HL-60 (cell line): ENCODE measurements at regions not wholly inside any gene's neighbourhood (a gene's known extent, or its start where the extent isn't known, plus 50 kb on each side); places are given as distances from the start of the nearest gene placed in this dataset.

Experiments
- DNase-seq, 2 experiments: peaks; one replicate each; pipeline ENCODE4 v3.0.0-alpha.2; 2010 to 2020; ENCODE audit warnings: low read depth in 1 of 2, low spot score in 1 of 2
- H3K27ac ChIP-seq: fragments of 250-450 bp; sonication (Bioruptor Pico); replicated peaks from 2 replicates; pipeline ENCODE4 v1.5.1; 2020; ENCODE audit warnings: mild to moderate bottlenecking, moderate library complexity
- H3K27me3 ChIP-seq: fragments of 250-450 bp; sonication (Bioruptor Pico); 2 replicates; pipeline ENCODE4 v1.5.1; 2021; ENCODE audit warnings: mild to moderate bottlenecking, moderate library complexity; ENCODE audit not compliant: insufficient read depth, poor library complexity, severe bottlenecking
- H3K4me3 ChIP-seq: replicated peaks from 2 replicates; pipeline ENCODE4 v1.5.1; 2011; ENCODE audit warnings: mild to moderate bottlenecking, control low read depth, low read length; ENCODE audit not compliant: insufficient read depth
- CTCF ChIP-seq: IDR thresholded peaks from one replicate; pipeline ENCODE4 v1.5.1; 2011; ENCODE audit warnings: low read length, control low read depth, inconsistent platforms; ENCODE audit not compliant: insufficient read depth
- GABPA ChIP-seq: IDR thresholded peaks from 2 replicates; pipeline ENCODE4 v1.6.1; 2012; ENCODE audit warnings: low read depth
- POLR2AphosphoS5 ChIP-seq: IDR thresholded peaks from 2 replicates; pipeline ENCODE4 v1.6.1; 2012; ENCODE audit warnings: low read depth
- SPI1 ChIP-seq: IDR thresholded peaks from 2 replicates; pipeline ENCODE4 v1.6.1; 2012; ENCODE audit warnings: low read depth, mild to moderate bottlenecking, borderline replicate concordance
- TF ChIP-seq, protein P1 (sequence below): IDR thresholded peaks from 2 replicates; pipeline ENCODE4 v1.6.1; 2012; ENCODE audit warnings: low read depth; ENCODE audit not compliant: insufficient replicate concordance

DNA sequence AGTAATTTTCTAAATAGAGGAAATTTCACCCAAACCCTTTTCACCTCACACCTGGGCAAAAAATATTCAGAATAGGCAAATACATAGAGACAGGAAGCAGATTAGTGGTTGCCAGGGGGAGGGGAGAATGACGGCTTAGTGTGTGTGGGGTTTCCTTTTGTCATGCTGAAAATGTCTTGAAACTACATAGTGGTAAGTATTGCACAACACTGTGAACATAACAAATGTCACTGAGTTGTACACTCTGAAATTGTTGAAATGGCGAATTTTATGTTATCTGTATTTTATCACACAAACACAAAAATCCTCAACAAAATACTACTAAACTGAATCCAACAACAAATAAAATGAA is 60.7 kb upstream of the PLAC1 start:
- H3K4me3 ChIP-seq = no peak overlapping the region
- H3K27me3 ChIP-seq = no peaks in the 10 kb centered on the region
- TF ChIP-seq POLR2AphosphoS5 (no peak), SPI1 (no peak), CTCF (no peak), GABPA (no peak)
- TF ChIP-seq, protein P1, sequence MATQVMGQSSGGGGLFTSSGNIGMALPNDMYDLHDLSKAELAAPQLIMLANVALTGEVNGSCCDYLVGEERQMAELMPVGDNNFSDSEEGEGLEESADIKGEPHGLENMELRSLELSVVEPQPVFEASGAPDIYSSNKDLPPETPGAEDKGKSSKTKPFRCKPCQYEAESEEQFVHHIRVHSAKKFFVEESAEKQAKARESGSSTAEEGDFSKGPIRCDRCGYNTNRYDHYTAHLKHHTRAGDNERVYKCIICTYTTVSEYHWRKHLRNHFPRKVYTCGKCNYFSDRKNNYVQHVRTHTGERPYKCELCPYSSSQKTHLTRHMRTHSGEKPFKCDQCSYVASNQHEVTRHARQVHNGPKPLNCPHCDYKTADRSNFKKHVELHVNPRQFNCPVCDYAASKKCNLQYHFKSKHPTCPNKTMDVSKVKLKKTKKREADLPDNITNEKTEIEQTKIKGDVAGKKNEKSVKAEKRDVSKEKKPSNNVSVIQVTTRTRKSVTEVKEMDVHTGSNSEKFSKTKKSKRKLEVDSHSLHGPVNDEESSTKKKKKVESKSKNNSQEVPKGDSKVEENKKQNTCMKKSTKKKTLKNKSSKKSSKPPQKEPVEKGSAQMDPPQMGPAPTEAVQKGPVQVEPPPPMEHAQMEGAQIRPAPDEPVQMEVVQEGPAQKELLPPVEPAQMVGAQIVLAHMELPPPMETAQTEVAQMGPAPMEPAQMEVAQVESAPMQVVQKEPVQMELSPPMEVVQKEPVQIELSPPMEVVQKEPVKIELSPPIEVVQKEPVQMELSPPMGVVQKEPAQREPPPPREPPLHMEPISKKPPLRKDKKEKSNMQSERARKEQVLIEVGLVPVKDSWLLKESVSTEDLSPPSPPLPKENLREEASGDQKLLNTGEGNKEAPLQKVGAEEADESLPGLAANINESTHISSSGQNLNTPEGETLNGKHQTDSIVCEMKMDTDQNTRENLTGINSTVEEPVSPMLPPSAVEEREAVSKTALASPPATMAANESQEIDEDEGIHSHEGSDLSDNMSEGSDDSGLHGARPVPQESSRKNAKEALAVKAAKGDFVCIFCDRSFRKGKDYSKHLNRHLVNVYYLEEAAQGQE = no peak
- peak; percentile 17 to 32 for DNase-seq
- H3K27ac ChIP-seq = peak overlapping the region; percentile 10; the same call in 1 of the 2 replicates

DNA sequence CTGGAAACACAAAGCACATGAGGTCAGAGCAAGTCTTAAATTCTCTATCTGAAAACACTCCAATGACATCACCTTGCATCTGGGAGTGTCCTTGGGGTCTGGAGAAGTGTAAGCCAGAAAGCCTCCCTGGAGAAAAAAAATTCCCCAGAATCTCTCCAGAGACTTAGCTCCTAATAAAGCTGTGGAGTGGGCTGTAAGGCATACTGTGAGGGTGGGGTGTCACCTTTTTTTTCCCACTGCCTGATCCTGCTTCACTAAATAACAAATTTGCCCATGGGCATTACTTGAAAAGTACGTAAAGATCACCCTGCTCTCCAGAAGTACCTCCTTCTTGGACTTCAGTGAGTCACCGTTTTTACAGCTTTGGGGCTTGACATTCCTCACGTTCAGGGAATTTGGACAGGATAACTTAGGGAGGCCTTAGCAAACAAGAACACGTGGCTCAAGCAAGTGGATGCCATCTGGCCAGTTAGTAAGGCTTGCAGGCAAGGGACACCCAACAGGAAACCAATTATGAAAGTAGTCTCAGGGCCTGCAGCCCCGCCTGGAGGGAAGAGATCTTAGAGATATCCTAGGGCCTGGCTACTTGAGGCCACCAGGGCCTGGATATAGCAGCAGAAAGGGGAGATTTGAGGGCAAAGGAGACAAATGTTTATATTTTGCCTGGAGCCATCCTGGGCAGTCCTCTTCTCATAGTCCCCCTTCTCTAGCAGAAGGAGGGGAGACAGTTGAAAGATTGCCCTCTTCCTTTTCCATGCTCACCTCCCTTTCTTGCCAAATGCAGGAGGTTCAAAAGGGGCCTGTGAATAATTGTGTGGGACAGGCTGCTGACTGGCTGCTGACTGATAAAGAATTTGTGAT is 60.1 kb upstream of the PLAC1 start:
- no peak for TF ChIP-seq SPI1
- TF ChIP-seq POLR2AphosphoS5 = no peak
- TF ChIP-seq, protein P1 = no peak
- no peak for TF ChIP-seq GABPA
- TF ChIP-seq CTCF = no peak
- DNase-seq = peak in 1 of 2 experiments; percentile 18
- Histone ChIP-seq H3K4me3 (no peak overlapping the region), H3K27me3 (no peaks in the 10 kb centered on the region), H3K27ac (peak overlapping the region; percentile 10; the same call in 1 of the 2 replicates)

DNA sequence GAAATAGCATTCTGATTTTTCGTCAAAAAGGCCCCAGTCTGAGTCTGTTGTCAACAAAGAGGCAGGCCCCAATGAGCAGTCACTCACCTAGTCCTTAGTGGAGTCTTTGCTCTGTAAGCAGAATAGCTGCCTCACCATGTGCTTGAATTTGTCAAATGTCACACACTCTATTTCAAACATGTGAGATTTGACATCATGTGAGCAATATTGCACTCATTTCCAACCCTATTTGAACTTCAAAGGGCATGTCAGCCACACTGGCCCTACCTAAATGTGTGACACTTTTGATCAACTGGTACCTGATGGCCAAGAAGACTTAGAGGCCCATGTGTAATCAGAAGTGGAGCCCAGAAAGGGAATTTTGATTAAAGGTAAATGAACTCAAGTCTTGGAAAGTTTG is 59.4 kb upstream of the PLAC1 start:
- no peak overlapping the region for H3K27ac ChIP-seq
- DNase-seq = no peak
- TF ChIP-seq POLR2AphosphoS5 (no peak), SPI1 (no peak), GABPA (no peak), CTCF (no peak)
- TF ChIP-seq, protein P1 = no peak
- H3K27me3 ChIP-seq = no peaks in the 10 kb centered on the region
- no peak overlapping the region for H3K4me3 ChIP-seq
